ENCODE measurements at regions not wholly inside any gene's neighbourhood (a gene's known extent, or its start where the extent isn't known, plus 50 kb on each side); places are given as distances from the start of the nearest gene placed in this dataset.

DNA sequence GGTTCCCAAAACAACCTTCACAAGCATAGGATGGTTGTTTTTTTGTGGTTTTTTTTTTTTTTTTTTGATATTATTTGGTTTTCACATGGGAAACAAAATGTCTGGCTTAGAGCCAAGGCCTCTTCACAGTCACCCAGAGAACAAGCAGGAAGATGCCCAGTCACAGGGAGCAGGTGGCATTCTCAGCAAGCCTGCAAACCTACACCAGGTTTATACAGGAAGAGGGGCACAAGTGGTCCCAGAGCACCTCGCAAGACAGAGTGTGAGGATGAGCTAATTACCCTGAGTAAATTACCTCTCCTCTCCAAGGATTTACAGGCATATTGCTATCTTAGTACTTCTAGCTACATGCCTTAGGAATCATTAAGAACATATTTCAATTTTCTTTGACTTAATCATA, 1375.6 kb downstream of the EFNB2 start:
- no peak for TF ChIP-seq ZNF510 (tag by site-specific recombination; IDR thresholded peaks at IDR 0.05; ENCODE audit: insufficient replicate concordance)
- TF ChIP-seq ZNF211 (tag by site-specific recombination; IDR thresholded peaks at IDR 0.05; ENCODE audit: low read depth), result no peak
- no peak for TF ChIP-seq FEZF1 (tag by site-specific recombination; IDR thresholded peaks at IDR 0.05)
- TF ChIP-seq, protein P1, sequence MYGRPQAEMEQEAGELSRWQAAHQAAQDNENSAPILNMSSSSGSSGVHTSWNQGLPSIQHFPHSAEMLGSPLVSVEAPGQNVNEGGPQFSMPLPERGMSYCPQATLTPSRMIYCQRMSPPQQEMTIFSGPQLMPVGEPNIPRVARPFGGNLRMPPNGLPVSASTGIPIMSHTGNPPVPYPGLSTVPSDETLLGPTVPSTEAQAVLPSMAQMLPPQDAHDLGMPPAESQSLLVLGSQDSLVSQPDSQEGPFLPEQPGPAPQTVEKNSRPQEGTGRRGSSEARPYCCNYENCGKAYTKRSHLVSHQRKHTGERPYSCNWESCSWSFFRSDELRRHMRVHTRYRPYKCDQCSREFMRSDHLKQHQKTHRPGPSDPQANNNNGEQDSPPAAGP (tag by site-specific recombination; IDR thresholded peaks at IDR 0.05), result no peak
- TF ChIP-seq ZFP41 (tag by site-specific recombination; IDR thresholded peaks at IDR 0.05; ENCODE audit: borderline replicate concordance), result no peak
- H3K36me3 ChIP-seq (ENCODE audit: control insufficient read depth in 2 of 2, insufficient read depth in 1 of 2, low read length in 2 of 2), result no peaks in the 10 kb centered on the region
- H3K4me1 ChIP-seq (ENCODE audit: control insufficient read depth, insufficient read depth, low read length), result no peaks in the 10 kb centered on the region
- H3K27ac ChIP-seq (ENCODE audit: extremely low read depth, low read depth, low read length), result no peak overlapping the region
- H3K4me3 ChIP-seq (ENCODE audit: low read depth, low read length), result no peak overlapping the region
- no peaks in the 10 kb centered on the region for H3K9me3 ChIP-seq (ENCODE audit: control insufficient read depth, insufficient read depth, low read depth, low read length)
- POLR2A ChIA-PET, result no interaction called here
- CTCF ChIA-PET, result no interaction called here

DNA sequence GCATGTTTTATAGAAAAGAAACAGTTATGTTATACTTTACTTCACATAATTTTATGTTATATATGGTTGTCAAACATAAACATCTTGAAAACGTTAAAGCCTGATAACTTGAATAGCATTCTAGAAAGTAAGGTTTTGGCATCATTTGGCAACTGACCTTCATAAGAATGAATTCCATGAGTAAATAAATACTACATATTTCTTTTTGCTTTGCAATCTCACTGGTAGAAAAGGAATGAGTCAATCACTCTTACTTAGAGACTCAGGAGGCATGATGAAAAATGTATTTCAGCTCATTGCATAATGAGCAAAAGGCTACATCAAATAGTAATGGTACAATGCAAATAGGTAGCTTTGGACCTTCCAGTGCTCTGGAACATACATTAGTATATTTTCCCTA, 1381.9 kb downstream of the EFNB2 start:
- no peak overlapping the region for H3K4me3 ChIP-seq (ENCODE audit: low read depth, low read length)

DNA sequence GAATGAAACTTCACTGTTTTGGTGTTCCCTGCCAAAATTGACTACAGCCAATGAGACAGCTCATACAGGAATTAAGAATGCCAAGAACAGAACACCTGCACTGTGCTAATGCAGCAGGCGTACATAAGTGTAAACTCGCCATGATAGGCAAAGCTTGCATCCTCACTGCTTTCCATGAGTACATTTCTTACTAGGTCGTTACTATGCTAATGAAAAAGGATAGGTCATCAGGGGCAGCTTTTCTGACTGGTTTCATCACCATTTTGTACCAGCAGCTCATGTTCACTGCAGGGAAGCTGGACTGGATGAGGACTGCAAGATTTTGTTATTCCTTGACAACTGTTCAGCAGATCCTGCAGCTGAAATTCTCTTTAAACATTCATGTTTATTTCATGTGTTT, 1383.8 kb downstream of the EFNB2 start:
- H3K36me3 ChIP-seq (ENCODE audit: control insufficient read depth in 2 of 2, insufficient read depth in 1 of 2, low read length in 2 of 2), result no peaks in the 10 kb centered on the region
- CTCF ChIA-PET, result interaction anchor here (0.6 kb wide), 1 partner anchor 580 kb away, joined by 5 read pairs; no protein-coding TSS in a partner anchor
- no peak for TF ChIP-seq ZNF747 (tag by site-specific recombination; IDR thresholded peaks at IDR 0.05)
- no peak for TF ChIP-seq ZNF2 (tag by site-specific recombination; IDR thresholded peaks at IDR 0.05)
- no peak for TF ChIP-seq ZNF292 (tag by site-specific recombination; IDR thresholded peaks at IDR 0.05; ENCODE audit: borderline replicate concordance, low read depth)
- no peak for TF ChIP-seq TRIM28 (IDR thresholded peaks at IDR 0.05; ENCODE audit: borderline replicate concordance, low read length)
- no peak for TF ChIP-seq ZNF23 (tag by site-specific recombination; IDR thresholded peaks at IDR 0.05; ENCODE audit: borderline replicate concordance)
- no peak for TF ChIP-seq ZNF785 (tag by site-specific recombination; IDR thresholded peaks at IDR 0.05)
- no peak for TF ChIP-seq ZNF707 (tag by site-specific recombination; IDR thresholded peaks at IDR 0.05)
- TF ChIP-seq ZNF48 (tag by site-specific recombination; IDR thresholded peaks at IDR 0.05), result no peak
- TF ChIP-seq, protein P2, sequence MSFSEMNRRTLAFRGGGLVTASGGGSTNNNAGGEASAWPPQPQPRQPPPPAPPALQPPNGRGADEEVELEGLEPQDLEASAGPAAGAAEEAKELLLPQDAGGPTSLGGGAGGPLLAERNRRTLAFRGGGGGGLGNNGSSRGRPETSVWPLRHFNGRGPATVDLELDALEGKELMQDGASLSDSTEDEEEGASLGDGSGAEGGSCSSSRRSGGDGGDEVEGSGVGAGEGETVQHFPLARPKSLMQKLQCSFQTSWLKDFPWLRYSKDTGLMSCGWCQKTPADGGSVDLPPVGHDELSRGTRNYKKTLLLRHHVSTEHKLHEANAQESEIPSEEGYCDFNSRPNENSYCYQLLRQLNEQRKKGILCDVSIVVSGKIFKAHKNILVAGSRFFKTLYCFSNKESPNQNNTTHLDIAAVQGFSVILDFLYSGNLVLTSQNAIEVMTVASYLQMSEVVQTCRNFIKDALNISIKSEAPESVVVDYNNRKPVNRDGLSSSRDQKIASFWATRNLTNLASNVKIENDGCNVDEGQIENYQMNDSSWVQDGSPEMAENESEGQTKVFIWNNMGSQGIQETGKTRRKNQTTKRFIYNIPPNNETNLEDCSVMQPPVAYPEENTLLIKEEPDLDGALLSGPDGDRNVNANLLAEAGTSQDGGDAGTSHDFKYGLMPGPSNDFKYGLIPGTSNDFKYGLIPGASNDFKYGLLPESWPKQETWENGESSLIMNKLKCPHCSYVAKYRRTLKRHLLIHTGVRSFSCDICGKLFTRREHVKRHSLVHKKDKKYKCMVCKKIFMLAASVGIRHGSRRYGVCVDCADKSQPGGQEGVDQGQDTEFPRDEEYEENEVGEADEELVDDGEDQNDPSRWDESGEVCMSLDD (tag by site-specific recombination; IDR thresholded peaks at IDR 0.05), result no peak
- no peak for TF ChIP-seq GFI1B (tag by site-specific recombination; IDR thresholded peaks at IDR 0.05)

More for the DNA sequence above, 1381.9 kb downstream of the EFNB2 start:
- Histone ChIP-seq H3K36me3 (ENCODE audit: control insufficient read depth in 2 of 2, insufficient read depth in 1 of 2, low read length in 2 of 2) (no peaks in the 10 kb centered on the region), H3K9me3 (ENCODE audit: control insufficient read depth, insufficient read depth, low read depth, low read length) (no peaks in the 10 kb centered on the region), H3K4me1 (ENCODE audit: control insufficient read depth, insufficient read depth, low read length) (no peaks in the 10 kb centered on the region), H3K27ac (ENCODE audit: extremely low read depth, low read depth, low read length) (no peak overlapping the region)
- CTCF ChIA-PET, result no interaction called here
- POLR2A ChIA-PET, result no interaction called here
- no peak for TF ChIP-seq PRDM1 (tag by site-specific recombination; IDR thresholded peaks at IDR 0.05)
- no peak for TF ChIP-seq ZBTB7A (tag by site-specific recombination; IDR thresholded peaks at IDR 0.05; ENCODE audit: low read depth)
- TF ChIP-seq ZNF664 (tag by site-specific recombination; IDR thresholded peaks at IDR 0.05), result no peak
- TF ChIP-seq, protein P3, sequence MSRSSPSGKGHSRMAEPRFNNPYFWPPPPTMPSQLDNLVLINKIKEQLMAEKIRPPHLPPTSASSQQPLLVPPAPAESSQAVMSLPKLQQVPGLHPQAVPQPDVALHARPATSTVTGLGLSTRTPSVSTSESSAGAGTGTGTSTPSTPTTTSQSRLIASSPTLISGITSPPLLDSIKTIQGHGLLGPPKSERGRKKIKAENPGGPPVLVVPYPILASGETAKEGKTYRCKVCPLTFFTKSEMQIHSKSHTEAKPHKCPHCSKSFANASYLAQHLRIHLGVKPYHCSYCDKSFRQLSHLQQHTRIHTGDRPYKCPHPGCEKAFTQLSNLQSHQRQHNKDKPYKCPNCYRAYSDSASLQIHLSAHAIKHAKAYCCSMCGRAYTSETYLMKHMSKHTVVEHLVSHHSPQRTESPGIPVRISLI (tag by site-specific recombination; IDR thresholded peaks at IDR 0.05), result no peak
- no peak for TF ChIP-seq ZIC2 (tag by site-specific recombination; IDR thresholded peaks at IDR 0.05)
- TF ChIP-seq BCL11A (tag by site-specific recombination; IDR thresholded peaks at IDR 0.05; ENCODE audit: low read depth), result no peak
- no peak for TF ChIP-seq ZNF354C (tag by site-specific recombination; IDR thresholded peaks at IDR 0.05; ENCODE audit: borderline replicate concordance, low read depth)
- TF ChIP-seq ZNF202 (tag by site-specific recombination; IDR thresholded peaks at IDR 0.05; ENCODE audit: borderline replicate concordance), result no peak
- TF ChIP-seq ZBTB1 (tag by site-specific recombination; IDR thresholded peaks at IDR 0.05), result no peak
- no peak for TF ChIP-seq ZNF473 (tag by site-specific recombination; IDR thresholded peaks at IDR 0.05)
- no peak for TF ChIP-seq ZNF23 (tag by site-specific recombination; IDR thresholded peaks at IDR 0.05; ENCODE audit: borderline replicate concordance)
- no peak for TF ChIP-seq ZNF837 (tag by site-specific recombination; IDR thresholded peaks at IDR 0.05)
- TF ChIP-seq ZNF324 (tag by site-specific recombination; IDR thresholded peaks at IDR 0.05), result no peak
- no peak for TF ChIP-seq ZNF133 (tag by site-specific recombination; IDR thresholded peaks at IDR 0.05)
- TF ChIP-seq ZNF394 (tag by site-specific recombination; IDR thresholded peaks at IDR 0.05; ENCODE audit: borderline replicate concordance), result no peak
- no peak for TF ChIP-seq ZNF391 (tag by site-specific recombination; IDR thresholded peaks at IDR 0.05; ENCODE audit: borderline replicate concordance, low read depth)
- TF ChIP-seq ZNF501 (tag by site-specific recombination; IDR thresholded peaks at IDR 0.05), result no peak
- TF ChIP-seq, protein P4, sequence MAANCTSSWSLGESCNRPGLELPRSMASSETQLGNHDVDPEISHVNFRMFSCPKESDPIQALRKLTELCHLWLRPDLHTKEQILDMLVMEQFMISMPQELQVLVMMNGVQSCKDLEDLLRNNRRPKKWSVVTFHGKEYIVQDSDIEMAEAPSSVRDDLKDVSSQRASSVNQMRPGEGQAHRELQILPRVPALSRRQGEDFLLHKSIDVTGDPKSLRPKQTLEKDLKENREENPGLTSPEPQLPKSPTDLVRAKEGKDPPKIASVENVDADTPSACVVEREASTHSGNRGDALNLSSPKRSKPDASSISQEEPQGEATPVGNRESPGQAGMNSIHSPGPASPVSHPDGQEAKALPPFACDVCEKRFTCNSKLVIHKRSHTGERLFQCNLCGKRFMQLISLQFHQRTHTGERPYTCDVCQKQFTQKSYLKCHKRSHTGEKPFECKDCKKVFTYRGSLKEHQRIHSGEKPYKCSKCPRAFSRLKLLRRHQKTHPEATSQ (tag by site-specific recombination; IDR thresholded peaks at IDR 0.05), result no peak
- no peak for TF ChIP-seq ZNF843 (tag by site-specific recombination; IDR thresholded peaks at IDR 0.05)
- TF ChIP-seq, protein P5, sequence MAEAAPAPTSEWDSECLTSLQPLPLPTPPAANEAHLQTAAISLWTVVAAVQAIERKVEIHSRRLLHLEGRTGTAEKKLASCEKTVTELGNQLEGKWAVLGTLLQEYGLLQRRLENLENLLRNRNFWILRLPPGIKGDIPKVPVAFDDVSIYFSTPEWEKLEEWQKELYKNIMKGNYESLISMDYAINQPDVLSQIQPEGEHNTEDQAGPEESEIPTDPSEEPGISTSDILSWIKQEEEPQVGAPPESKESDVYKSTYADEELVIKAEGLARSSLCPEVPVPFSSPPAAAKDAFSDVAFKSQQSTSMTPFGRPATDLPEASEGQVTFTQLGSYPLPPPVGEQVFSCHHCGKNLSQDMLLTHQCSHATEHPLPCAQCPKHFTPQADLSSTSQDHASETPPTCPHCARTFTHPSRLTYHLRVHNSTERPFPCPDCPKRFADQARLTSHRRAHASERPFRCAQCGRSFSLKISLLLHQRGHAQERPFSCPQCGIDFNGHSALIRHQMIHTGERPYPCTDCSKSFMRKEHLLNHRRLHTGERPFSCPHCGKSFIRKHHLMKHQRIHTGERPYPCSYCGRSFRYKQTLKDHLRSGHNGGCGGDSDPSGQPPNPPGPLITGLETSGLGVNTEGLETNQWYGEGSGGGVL (tag by site-specific recombination; IDR thresholded peaks at IDR 0.05), result no peak

More for the DNA sequence above, 1383.8 kb downstream of the EFNB2 start:
- Histone ChIP-seq H3K9me3 (ENCODE audit: control insufficient read depth, insufficient read depth, low read depth, low read length) (no peaks in the 10 kb centered on the region), H3K4me3 (ENCODE audit: low read depth, low read length) (no peak overlapping the region), H3K4me1 (ENCODE audit: control insufficient read depth, insufficient read depth, low read length) (no peaks in the 10 kb centered on the region), H3K27ac (ENCODE audit: extremely low read depth, low read depth, low read length) (no peak overlapping the region)
- POLR2A ChIA-PET, result no interaction called here
